A549 (cell line): ENCODE measurements at regions not wholly inside any gene's neighbourhood (a gene's known extent, or its start where the extent isn't known, plus 50 kb on each side); places are given as distances from the start of the nearest gene placed in this dataset.

Source experiments
- HDAC2 ChIP-seq: fragments of 200-600 bp; sonication (generic); IDR thresholded peaks from 2 replicates; pipeline ENCODE4 v1.6.1; 2016
- RARB ChIP-seq: fragments of 250-450 bp; sonication (Bioruptor Pico); IDR thresholded peaks from 2 replicates; pipeline ENCODE4 v1.8.0; 2021; ENCODE audit warnings: mild to moderate bottlenecking, moderate library complexity
- SMC3 ChIP-seq: fragments of >200 bp; sonication (Bioruptor Twin); formaldehyde crosslinking; IDR thresholded peaks from 3 replicates; pipeline ENCODE4 v1.6.1; 2018; ENCODE audit warnings: inconsistent platforms

GRCh38 chr15:62359416-62359815 lies 194.3 kb upstream of the C2CD4B start:
- TF ChIP-seq HDAC2 (no peak), SMC3 (no peak), RARB (CRISPR knock-in tag) (no peak)
